ENCODE measurements at regions not wholly inside any gene's neighbourhood (a gene's known extent, or its start where the extent isn't known, plus 50 kb on each side); places are given as distances from the start of the nearest gene placed in this dataset.

DNA sequence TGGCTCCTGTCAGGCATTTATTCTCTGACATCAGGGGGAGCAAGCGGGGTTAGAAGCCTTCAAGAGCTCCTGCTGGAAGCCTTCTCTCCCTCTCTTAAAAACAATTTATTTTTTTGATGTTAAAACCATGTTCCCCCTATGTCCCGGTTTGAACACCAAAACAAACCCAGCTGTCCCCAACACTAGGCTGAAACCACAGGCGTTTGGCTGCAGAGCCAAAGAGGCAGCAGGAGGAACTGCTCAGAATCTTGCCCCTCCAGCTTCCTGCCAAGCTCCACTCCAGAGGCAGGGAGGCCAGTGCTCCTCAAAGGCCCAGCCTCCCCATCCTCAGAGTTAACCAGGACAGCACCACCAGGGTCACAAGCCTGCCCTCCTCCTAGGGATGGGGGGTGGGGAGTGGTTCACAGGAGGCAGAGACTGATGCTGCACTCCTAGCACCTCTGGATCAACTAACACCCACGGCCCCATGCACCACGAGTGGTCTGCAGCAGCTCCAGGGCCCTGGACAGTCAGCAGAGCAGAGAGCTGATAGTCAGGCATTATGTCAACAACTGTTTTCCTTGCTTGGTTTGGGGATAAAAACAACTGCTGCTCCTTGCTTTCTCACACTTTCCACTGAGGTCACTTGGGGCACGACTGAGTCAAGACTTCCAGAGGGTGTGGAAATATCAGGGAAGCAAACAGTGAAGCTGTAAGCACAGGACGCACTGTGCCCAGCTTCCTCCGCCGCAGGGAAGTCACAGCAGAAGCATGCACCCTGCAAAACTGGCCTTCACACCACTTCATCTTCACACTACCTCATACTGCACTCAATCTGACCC, 96.5 kb upstream of the ADRA1B start:
- TF ChIP-seq, protein P1, sequence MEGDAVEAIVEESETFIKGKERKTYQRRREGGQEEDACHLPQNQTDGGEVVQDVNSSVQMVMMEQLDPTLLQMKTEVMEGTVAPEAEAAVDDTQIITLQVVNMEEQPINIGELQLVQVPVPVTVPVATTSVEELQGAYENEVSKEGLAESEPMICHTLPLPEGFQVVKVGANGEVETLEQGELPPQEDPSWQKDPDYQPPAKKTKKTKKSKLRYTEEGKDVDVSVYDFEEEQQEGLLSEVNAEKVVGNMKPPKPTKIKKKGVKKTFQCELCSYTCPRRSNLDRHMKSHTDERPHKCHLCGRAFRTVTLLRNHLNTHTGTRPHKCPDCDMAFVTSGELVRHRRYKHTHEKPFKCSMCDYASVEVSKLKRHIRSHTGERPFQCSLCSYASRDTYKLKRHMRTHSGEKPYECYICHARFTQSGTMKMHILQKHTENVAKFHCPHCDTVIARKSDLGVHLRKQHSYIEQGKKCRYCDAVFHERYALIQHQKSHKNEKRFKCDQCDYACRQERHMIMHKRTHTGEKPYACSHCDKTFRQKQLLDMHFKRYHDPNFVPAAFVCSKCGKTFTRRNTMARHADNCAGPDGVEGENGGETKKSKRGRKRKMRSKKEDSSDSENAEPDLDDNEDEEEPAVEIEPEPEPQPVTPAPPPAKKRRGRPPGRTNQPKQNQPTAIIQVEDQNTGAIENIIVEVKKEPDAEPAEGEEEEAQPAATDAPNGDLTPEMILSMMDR (IDR thresholded peaks at IDR 0.05): no peak
- peaks cover 0 to 44% (median 7%) of the 10 kb centered on the region in 4 donors for H3K4me1 ChIP-seq
- H3K4me3 ChIP-seq: no peak overlapping the region
- H3K9me3 ChIP-seq: no peaks in the 10 kb centered on the region
- H3K27me3 ChIP-seq: no peaks in the 10 kb centered on the region
- peak overlapping the region; percentile 47 to 52 for H3K27ac ChIP-seq
- H3K36me3 ChIP-seq: no peaks in the 10 kb centered on the region
- DNase-seq: peak; percentile 67 to 74
- intact Hi-C loops (cut with DNase I; ENCODE audit: low total_unique reads): no loop called here

DNA sequence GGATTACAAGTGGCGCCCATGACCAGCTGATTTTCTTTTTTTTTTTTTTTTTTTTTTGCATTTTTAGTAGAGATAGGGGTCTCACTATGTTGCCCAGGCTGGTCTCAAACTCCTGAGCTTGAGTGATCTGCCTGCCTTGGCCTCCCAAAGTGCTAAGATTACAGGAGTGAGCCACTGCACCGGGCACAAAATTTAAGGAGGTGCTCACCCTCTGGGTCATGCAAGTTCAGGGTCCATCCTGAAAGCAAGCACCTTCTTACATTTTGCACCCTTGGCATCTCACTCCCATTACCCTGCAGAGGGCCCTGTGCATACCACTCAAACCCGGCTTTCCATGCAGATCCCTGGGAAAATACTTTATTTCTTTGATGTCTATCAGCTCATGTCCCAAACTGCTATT, 95.6 kb upstream of the ADRA1B start:
- DNase-seq: no peak
- Histone ChIP-seq H3K36me3 (no peaks in the 10 kb centered on the region), H3K4me1 (peaks cover 0 to 44% (median 7%) of the 10 kb centered on the region in 4 donors), H3K9me3 (no peaks in the 10 kb centered on the region), H3K4me3 (no peak overlapping the region), H3K27ac (no peak overlapping the region), H3K27me3 (no peaks in the 10 kb centered on the region)
- intact Hi-C loops (cut with DNase I; ENCODE audit: low total_unique reads): no loop called here
- TF ChIP-seq, protein P1 (IDR thresholded peaks at IDR 0.05): no peak

DNA sequence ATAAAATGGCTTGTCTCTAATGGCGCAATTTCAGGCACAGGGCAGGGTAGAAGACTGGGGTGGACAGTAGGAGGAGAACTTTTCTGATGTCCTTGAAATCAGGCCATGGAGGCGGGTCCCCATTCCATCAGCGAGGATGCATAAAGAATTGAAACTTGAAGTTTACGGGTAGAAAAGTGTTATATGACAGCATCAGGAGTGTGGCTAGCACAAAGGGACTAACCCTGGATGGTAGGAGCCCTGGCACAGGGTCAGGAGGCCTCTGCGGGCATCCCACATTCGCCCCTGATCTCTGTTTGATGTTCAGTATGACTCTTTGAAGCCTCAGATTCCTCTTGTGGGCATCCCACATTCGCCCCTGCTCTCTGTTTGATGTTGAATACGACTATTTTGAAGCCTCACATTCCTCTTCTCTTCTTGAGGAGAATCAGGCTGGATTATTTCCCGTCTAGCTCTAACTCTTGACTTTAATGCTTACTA, 94.8 kb upstream of the ADRA1B start:
- intact Hi-C loops (cut with DNase I; ENCODE audit: low total_unique reads): no loop called here
- H3K27me3 ChIP-seq: no peaks in the 10 kb centered on the region
- TF ChIP-seq, protein P1 (IDR thresholded peaks at IDR 0.05): no peak
- no peaks in the 10 kb centered on the region for H3K9me3 ChIP-seq
- no peaks in the 10 kb centered on the region for H3K36me3 ChIP-seq
- no peak overlapping the region for H3K27ac ChIP-seq
- no peak overlapping the region for H3K4me3 ChIP-seq
- peaks cover 0 to 44% (median 13%) of the 10 kb centered on the region in 4 donors for H3K4me1 ChIP-seq
- DNase-seq: no peak

DNA sequence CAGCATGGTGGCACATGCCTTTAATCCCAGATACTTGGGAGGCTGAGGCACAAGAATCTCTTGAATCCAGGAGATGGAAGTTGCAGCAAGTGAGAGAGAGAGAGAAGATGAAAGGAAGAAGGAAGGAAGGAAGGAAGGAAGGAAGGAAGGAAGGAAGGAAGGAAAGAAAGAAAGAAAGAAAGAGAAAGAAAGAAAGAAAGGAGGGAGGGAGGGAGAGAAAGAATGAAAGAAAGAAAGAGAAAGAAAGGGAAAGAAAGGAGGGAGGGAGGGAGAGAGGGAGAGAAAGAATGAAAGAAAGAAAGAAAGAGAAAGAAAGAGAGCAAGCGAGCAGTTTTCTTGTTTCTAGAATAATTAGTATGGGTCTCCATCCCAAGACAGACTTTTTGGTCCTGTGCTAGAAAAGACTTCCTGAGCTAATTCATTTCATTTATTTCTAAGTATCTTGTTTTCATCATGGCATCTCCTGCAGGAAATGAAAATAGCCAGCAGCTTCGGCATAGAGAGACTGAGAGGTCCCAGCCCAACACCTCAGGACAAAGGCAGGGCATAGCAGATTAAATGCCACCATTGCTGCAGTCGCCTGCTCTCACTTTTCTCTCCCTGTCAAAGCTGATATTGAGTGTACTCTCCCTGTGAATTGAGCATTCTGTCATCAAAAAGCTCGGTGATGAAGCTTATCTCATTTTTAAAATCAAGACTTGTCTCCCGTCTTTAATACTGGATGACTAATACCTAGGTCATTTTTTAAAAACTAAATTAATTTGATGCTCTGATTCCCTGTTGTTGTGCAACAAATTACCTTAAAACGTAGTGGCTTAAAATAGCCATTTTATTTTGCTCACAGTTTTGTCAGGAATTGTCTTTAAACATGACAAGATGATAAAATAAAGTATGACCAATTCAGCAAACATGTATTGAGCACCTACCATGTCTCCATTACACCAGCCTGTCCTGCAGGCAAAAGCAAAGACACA, 91.8 kb upstream of the ADRA1B start:
- no peak overlapping the region for H3K27ac ChIP-seq
- H3K9me3 ChIP-seq: no peaks in the 10 kb centered on the region
- DNase-seq: no peak
- H3K4me1 ChIP-seq: peaks cover 0 to 30% (median 13%) of the 10 kb centered on the region in 4 donors
- TF ChIP-seq, protein P1 (IDR thresholded peaks at IDR 0.05): no peak
- no peaks in the 10 kb centered on the region for H3K27me3 ChIP-seq
- H3K36me3 ChIP-seq: no peaks in the 10 kb centered on the region
- intact Hi-C loops (cut with DNase I; ENCODE audit: low total_unique reads): no loop called here
- H3K4me3 ChIP-seq: no peak overlapping the region

DNA sequence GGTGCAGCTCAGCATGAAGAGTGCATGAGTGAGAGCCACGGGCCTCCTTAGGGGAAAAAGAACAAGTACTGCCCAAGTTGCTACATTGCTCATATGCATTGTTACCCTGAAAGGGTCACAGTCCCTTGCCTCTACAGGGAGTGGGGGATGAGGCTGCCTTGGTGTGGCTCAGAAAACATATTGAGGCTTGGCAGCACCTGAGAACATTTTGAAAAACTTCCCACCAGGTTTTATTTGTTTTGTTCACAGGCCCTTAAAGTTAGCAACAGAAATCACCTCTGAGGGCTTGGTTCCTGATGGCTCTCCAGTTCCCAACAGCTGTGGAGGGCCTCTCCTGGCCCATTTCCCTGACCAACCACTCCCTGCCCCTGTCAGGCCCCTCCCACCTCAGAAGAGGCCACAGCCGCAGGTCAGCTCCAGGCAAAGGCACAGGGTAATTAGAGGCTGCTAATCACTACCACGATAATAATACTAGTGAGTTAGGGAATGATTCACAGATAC, 90.7 kb upstream of the ADRA1B start:
- Histone ChIP-seq H3K4me1 (peaks cover 0 to 21% (median 11%) of the 10 kb centered on the region in 4 donors), H3K36me3 (no peaks in the 10 kb centered on the region), H3K27me3 (no peaks in the 10 kb centered on the region), H3K9me3 (no peaks in the 10 kb centered on the region), H3K27ac (peak overlapping the region; percentile 15 to 27), H3K4me3 (no peak overlapping the region)
- TF ChIP-seq, protein P1 (IDR thresholded peaks at IDR 0.05): no peak
- intact Hi-C loops (cut with DNase I; ENCODE audit: low total_unique reads): no loop called here
- DNase-seq: no peak
